ENCODE measurements at regions not wholly inside any gene's neighbourhood (a gene's known extent, or its start where the extent isn't known, plus 50 kb on each side); places are given as distances from the start of the nearest gene placed in this dataset.

- TF ChIP-seq JUND (IDR thresholded peaks at IDR 0.05; ENCODE audit: low read depth), result no peak
- no peak for DNase-seq (ENCODE audit: low read depth in 1 of 2, low spot score in 1 of 2)
- in situ Hi-C loops (cut with HindIII; ENCODE audit: low pct_unique_long_range_greater_than_20kb, low sequenced_read_pairs), result no loop called here
Observed at GRCh38 chr2:220904015-220904414, 668.1 kb downstream of the EPHA4 start.

GRCh38 chr2:220913384-220913783 lies 658.7 kb downstream of the EPHA4 start:
- no peak for DNase-seq (ENCODE audit: low read depth in 1 of 2, low spot score in 1 of 2)
- TF ChIP-seq JUND (IDR thresholded peaks at IDR 0.05; ENCODE audit: low read depth), result no peak
- in situ Hi-C loops (cut with HindIII; ENCODE audit: low pct_unique_long_range_greater_than_20kb, low sequenced_read_pairs), result no loop called here

- TF ChIP-seq JUND (IDR thresholded peaks at IDR 0.05; ENCODE audit: low read depth), result no peak
- in situ Hi-C loops (cut with HindIII; ENCODE audit: low pct_unique_long_range_greater_than_20kb, low sequenced_read_pairs), result no loop called here
- DNase-seq (ENCODE audit: low read depth in 1 of 2, low spot score in 1 of 2), result no peak
Observed at GRCh38 chr2:220915092-220915623, 656.9 kb downstream of the EPHA4 start.

- in situ Hi-C loops (cut with HindIII; ENCODE audit: low pct_unique_long_range_greater_than_20kb, low sequenced_read_pairs), result no loop called here
- no peak for DNase-seq (ENCODE audit: low read depth in 1 of 2, low spot score in 1 of 2)
- no peak for TF ChIP-seq JUND (IDR thresholded peaks at IDR 0.05; ENCODE audit: low read depth)
Observed at GRCh38 chr2:220916931-220917330, 655.2 kb downstream of the EPHA4 start.

GRCh38 chr2:220930271-220931076 lies 641.6 kb downstream of the EPHA4 start:
- in situ Hi-C loops (cut with HindIII; ENCODE audit: low pct_unique_long_range_greater_than_20kb, low sequenced_read_pairs), result no loop called here
- no peak for TF ChIP-seq JUND (IDR thresholded peaks at IDR 0.05; ENCODE audit: low read depth)
- DNase-seq (ENCODE audit: low read depth in 1 of 2, low spot score in 1 of 2), result no peak

- in situ Hi-C loops (cut with HindIII; ENCODE audit: low pct_unique_long_range_greater_than_20kb, low sequenced_read_pairs), result no loop called here
- no peak for DNase-seq (ENCODE audit: low read depth in 1 of 2, low spot score in 1 of 2)
- no peak for TF ChIP-seq JUND (IDR thresholded peaks at IDR 0.05; ENCODE audit: low read depth)
Observed at GRCh38 chr2:220931491-220931890, 640.6 kb downstream of the EPHA4 start.

GRCh38 chr2:220932041-220932440 lies 640.1 kb downstream of the EPHA4 start:
- TF ChIP-seq JUND (IDR thresholded peaks at IDR 0.05; ENCODE audit: low read depth), result no peak
- in situ Hi-C loops (cut with HindIII; ENCODE audit: low pct_unique_long_range_greater_than_20kb, low sequenced_read_pairs), result no loop called here
- no peak for DNase-seq (ENCODE audit: low read depth in 1 of 2, low spot score in 1 of 2)

GRCh38 chr2:220935789-220936321 lies 636.2 kb downstream of the EPHA4 start:
- TF ChIP-seq JUND (IDR thresholded peaks at IDR 0.05; ENCODE audit: low read depth), result no peak
- DNase-seq (ENCODE audit: low read depth in 1 of 2, low spot score in 1 of 2), result no peak
- in situ Hi-C loops (cut with HindIII; ENCODE audit: low pct_unique_long_range_greater_than_20kb, low sequenced_read_pairs), result no loop called here

GRCh38 chr2:220936641-220937197 lies 635.4 kb downstream of the EPHA4 start:
- in situ Hi-C loops (cut with HindIII; ENCODE audit: low pct_unique_long_range_greater_than_20kb, low sequenced_read_pairs), result no loop called here

GRCh38 chr2:220937245-220937644 lies 634.9 kb downstream of the EPHA4 start:
- no peak for TF ChIP-seq JUND (IDR thresholded peaks at IDR 0.05; ENCODE audit: low read depth)
- no peak for DNase-seq (ENCODE audit: low read depth in 1 of 2, low spot score in 1 of 2)
- in situ Hi-C loops (cut with HindIII; ENCODE audit: low pct_unique_long_range_greater_than_20kb, low sequenced_read_pairs), result no loop called here

More at GRCh38 chr2:220936641-220937197, 635.4 kb downstream of the EPHA4 start:
- no peak for TF ChIP-seq JUND (IDR thresholded peaks at IDR 0.05; ENCODE audit: low read depth)
- DNase-seq (ENCODE audit: low read depth in 1 of 2, low spot score in 1 of 2), result no peak

- TF ChIP-seq JUND (IDR thresholded peaks at IDR 0.05; ENCODE audit: low read depth), result no peak
- in situ Hi-C loops (cut with HindIII; ENCODE audit: low pct_unique_long_range_greater_than_20kb, low sequenced_read_pairs), result no loop called here
- no peak for DNase-seq (ENCODE audit: low read depth in 1 of 2, low spot score in 1 of 2)
Observed at GRCh38 chr2:220940646-220941045, 631.5 kb downstream of the EPHA4 start.

- in situ Hi-C loops (cut with HindIII; ENCODE audit: low pct_unique_long_range_greater_than_20kb, low sequenced_read_pairs), result no loop called here
- no peak for TF ChIP-seq JUND (IDR thresholded peaks at IDR 0.05; ENCODE audit: low read depth)
Observed at GRCh38 chr2:220941683-220942082, 630.4 kb downstream of the EPHA4 start.

GRCh38 chr2:220946552-220946951 lies 625.6 kb downstream of the EPHA4 start:
- in situ Hi-C loops (cut with HindIII; ENCODE audit: low pct_unique_long_range_greater_than_20kb, low sequenced_read_pairs), result no loop called here
- no peak for TF ChIP-seq JUND (IDR thresholded peaks at IDR 0.05; ENCODE audit: low read depth)
- no peak for DNase-seq (ENCODE audit: low read depth in 1 of 2, low spot score in 1 of 2)

More at GRCh38 chr2:220941683-220942082, 630.4 kb downstream of the EPHA4 start:
- no peak for DNase-seq (ENCODE audit: low read depth in 1 of 2, low spot score in 1 of 2)

Measured in T47D (cell line).